HCT116 (cell line): ENCODE measurements at regions not wholly inside any gene's neighbourhood (a gene's known extent, or its start where the extent isn't known, plus 50 kb on each side); places are given as distances from the start of the nearest gene placed in this dataset.

Experiments used
- CEBPB ChIP-seq: IDR thresholded peaks from 2 replicates; pipeline ENCODE4 v1.6.1; 2012; ENCODE audit warnings: low read depth
- ELF1 ChIP-seq: IDR thresholded peaks from 2 replicates; pipeline ENCODE4 v1.6.1; 2012; ENCODE audit warnings: low read depth, borderline replicate concordance
- EZH2 ChIP-seq: fragments of 200-600 bp; sonication (generic); IDR thresholded peaks from 2 replicates; pipeline ENCODE4 v1.6.1; 2017; ENCODE audit warnings: antibody characterized with exemption, mixed run types
- EZH2phosphoT487 ChIP-seq: fragments of 200-600 bp; IDR thresholded peaks from 2 replicates; pipeline ENCODE4 v1.6.1; 2018; ENCODE audit warnings: antibody characterized with exemption, borderline replicate concordance
- FOSL1 ChIP-seq: IDR thresholded peaks from 2 replicates; pipeline ENCODE4 v1.6.1; 2012; ENCODE audit warnings: low read depth
- POLR2A ChIP-seq: IDR thresholded peaks from 2 replicates; pipeline ENCODE4 v1.7.0; 2011; ENCODE audit warnings: borderline replicate concordance; ENCODE audit not compliant: insufficient read depth, insufficient read length; ENCODE audit errors: extremely low read depth
- POLR2AphosphoS5 ChIP-seq: IDR thresholded peaks from 2 replicates; pipeline ENCODE4 v1.6.1; 2011; ENCODE audit warnings: mild to moderate bottlenecking, low read depth, low read length, moderate library complexity
- RAD21 ChIP-seq: IDR thresholded peaks from 2 replicates; pipeline ENCODE4 v1.6.1; 2012; ENCODE audit warnings: low read depth, mild to moderate bottlenecking
- SIN3A ChIP-seq: IDR thresholded peaks from 2 replicates; pipeline ENCODE4 v1.6.1; 2012; ENCODE audit warnings: low read depth
- ZFX ChIP-seq: fragments of 450-650 bp; IDR thresholded peaks from 2 replicates; pipeline ENCODE4 v1.6.1; 2017
- TF ChIP-seq, protein P1 (sequence below), 3 experiments: fragments of 200-600 bp in 1 of 3; sonication (generic) in 1 of 3; IDR thresholded peaks in 2 of 3; conservative IDR thresholded peaks in 1 of 3; 2 replicates each; pipeline ENCODE4 v1.5.1; 2012 to 2017; ENCODE audit warnings: low read depth in 2 of 3, low read length in 2 of 3, antibody characterized with exemption in 1 of 3, borderline replicate concordance in 1 of 3, control low read depth in 1 of 3, mild to moderate bottlenecking in 1 of 3, mixed read lengths in 1 of 3, mixed run types in 1 of 3, moderate library complexity in 1 of 3; ENCODE audit not compliant: insufficient read depth in 1 of 3

GRCh38 chr4:126358041-126358440, 1043.3 kb downstream of the FAT4 start:
- TF ChIP-seq POLR2A (no peak), CEBPB (no peak), SIN3A (no peak), EZH2phosphoT487 (no peak), EZH2 (no peak), POLR2AphosphoS5 (no peak), ZFX (no peak), FOSL1 (no peak), RAD21 (no peak), ELF1 (no peak)
- TF ChIP-seq, protein P1, sequence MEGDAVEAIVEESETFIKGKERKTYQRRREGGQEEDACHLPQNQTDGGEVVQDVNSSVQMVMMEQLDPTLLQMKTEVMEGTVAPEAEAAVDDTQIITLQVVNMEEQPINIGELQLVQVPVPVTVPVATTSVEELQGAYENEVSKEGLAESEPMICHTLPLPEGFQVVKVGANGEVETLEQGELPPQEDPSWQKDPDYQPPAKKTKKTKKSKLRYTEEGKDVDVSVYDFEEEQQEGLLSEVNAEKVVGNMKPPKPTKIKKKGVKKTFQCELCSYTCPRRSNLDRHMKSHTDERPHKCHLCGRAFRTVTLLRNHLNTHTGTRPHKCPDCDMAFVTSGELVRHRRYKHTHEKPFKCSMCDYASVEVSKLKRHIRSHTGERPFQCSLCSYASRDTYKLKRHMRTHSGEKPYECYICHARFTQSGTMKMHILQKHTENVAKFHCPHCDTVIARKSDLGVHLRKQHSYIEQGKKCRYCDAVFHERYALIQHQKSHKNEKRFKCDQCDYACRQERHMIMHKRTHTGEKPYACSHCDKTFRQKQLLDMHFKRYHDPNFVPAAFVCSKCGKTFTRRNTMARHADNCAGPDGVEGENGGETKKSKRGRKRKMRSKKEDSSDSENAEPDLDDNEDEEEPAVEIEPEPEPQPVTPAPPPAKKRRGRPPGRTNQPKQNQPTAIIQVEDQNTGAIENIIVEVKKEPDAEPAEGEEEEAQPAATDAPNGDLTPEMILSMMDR (IDR thresholded peaks at IDR 0.05 in 2 of 3, conservative IDR thresholded peaks at IDR 0.05 in 1 of 3; ENCODE audit: borderline replicate concordance in 1 of 3, insufficient read depth in 1 of 3, low read depth in 2 of 3, low read length in 2 of 3): no peak
